ENCODE measurements at regions not wholly inside any gene's neighbourhood (a gene's known extent, or its start where the extent isn't known, plus 50 kb on each side); places are given as distances from the start of the nearest gene placed in this dataset.

GRCh38 chr6:15108383-15108715, 137.5 kb upstream of the JARID2 start:
- FAIRE-seq (no peak), DNase-seq (ENCODE audit: low read depth, low spot score) (no peak), ATAC-seq (no peak)
- in situ Hi-C loops (cut with MboI) (no loop called here), intact Hi-C loops (cut with micrococcal nuclease; ENCODE audit: unreplicated experiment) (no loop called here)
- no peaks in the 10 kb centered on the region; the same call in 2 of the 3 replicates for H3K9me3 ChIP-seq (replicated peaks; ENCODE audit: control insufficient read depth, insufficient read depth, low read length)
- H3K27ac ChIP-seq (ENCODE audit: control insufficient read depth, insufficient read depth), result no peak overlapping the region
- H3K36me3 ChIP-seq (ENCODE audit: control insufficient read depth in 2 of 2, insufficient read depth in 2 of 2, low read length in 1 of 2), result no peaks in the 10 kb centered on the region
- ChIA-PET RAD21 (ENCODE audit: unreplicated experiment) (interaction anchor here (0.6 kb wide), 1 partner anchor 349 kb away, joined by 3 read pairs; no protein-coding TSS in a partner anchor), SMC1A (ENCODE audit: uncharacterized antibody, unreplicated experiment) (no interaction called here), CTCF (no interaction called here), POLR2A (no interaction called here)
- no peak overlapping the region for H3K4me3 ChIP-seq
- TF ChIP-seq ETV6 (conservative IDR thresholded peaks at IDR 0.05 in 1 of 2, IDR thresholded peaks at IDR 0.05 in 1 of 2; ENCODE audit: borderline replicate concordance in 1 of 2, low read depth in 1 of 2) (peak in 1 of 2 experiments; percentile 61; a peak in 1 of 4 replicates), RAD21 (IDR thresholded peaks at IDR 0.05; ENCODE audit: insufficient read depth, low read depth, low read length) (no peak)
- H4K20me1 ChIP-seq (ENCODE audit: control insufficient read depth, insufficient read depth), result no peaks in the 10 kb centered on the region
- H2AFZ ChIP-seq (ENCODE audit: control insufficient read depth, low read depth, low read length), result no peak overlapping the region
- H3K27me3 ChIP-seq (replicated peaks in 1 of 2; ENCODE audit: control insufficient read depth in 2 of 2, insufficient read depth in 2 of 2, low read length in 1 of 2), result no peaks in the 10 kb centered on the region
- H3K9ac ChIP-seq (ENCODE audit: control insufficient read depth, insufficient read depth, low read length), result no peak overlapping the region
- no peak overlapping the region for H3K4me2 ChIP-seq (ENCODE audit: control insufficient read depth, insufficient read depth)
- no peaks in the 10 kb centered on the region for H3K4me1 ChIP-seq (ENCODE audit: control insufficient read depth, insufficient read depth, low read length)
- WGBS (ENCODE audit: insufficient coverage, insufficient replicate concordance, low lambda C conversion rate, missing lambda C conversion rate), result 97% methylated on average over 2 of the region's 2 CpGs
- no TSS peak for BruUV-seq (replicated peaks)
- H3K79me2 ChIP-seq (ENCODE audit: control insufficient read depth, insufficient read depth, low read length), result no peaks in the 10 kb centered on the region

DNA sequence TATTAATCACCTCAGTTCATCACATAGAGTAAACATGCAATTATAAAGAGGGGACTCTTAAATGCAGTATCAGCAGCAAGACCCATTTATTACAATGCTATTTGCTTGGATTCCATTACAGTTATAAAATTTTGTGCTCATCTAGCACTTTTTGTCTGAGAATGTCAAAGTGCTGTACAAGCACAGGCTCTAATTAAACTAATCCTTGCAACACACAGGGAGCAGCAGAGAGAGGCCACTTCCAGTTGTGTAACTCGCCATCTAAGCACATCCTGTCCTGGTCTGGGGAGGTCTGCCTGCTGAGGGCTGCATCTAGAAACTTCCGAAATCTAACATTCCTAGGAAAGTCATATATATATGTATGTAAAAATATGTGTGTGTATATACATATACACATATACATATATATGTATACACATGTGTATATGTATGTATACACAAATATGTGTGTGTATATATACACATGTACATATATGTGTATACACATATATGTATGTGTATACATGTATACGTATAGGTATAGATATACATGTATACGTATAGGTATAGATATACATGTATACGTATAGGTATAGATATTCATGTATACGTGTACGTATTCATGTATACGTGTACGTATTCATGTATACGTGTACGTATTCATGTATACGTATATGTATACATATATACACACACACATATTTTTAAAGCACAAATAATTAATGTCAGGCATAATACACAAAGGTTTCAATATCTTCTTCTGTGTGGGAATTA, 136.4 kb upstream of the JARID2 start:
- WGBS (ENCODE audit: insufficient coverage, insufficient replicate concordance, low lambda C conversion rate, missing lambda C conversion rate), result 78% methylated on average over 12 of the region's 12 CpGs
- Histone ChIP-seq H3K27ac (ENCODE audit: control insufficient read depth, insufficient read depth) (no peak overlapping the region), H3K36me3 (ENCODE audit: control insufficient read depth in 2 of 2, insufficient read depth in 2 of 2, low read length in 1 of 2) (no peaks in the 10 kb centered on the region), H4K20me1 (ENCODE audit: control insufficient read depth, insufficient read depth) (no peaks in the 10 kb centered on the region), H3K79me2 (ENCODE audit: control insufficient read depth, insufficient read depth, low read length) (no peaks in the 10 kb centered on the region), H3K9me3 (replicated peaks; ENCODE audit: control insufficient read depth, insufficient read depth, low read length) (no peaks in the 10 kb centered on the region; the same call in 2 of the 3 replicates), H3K4me1 (ENCODE audit: control insufficient read depth, insufficient read depth, low read length) (no peaks in the 10 kb centered on the region), H3K4me3 (no peak overlapping the region), H3K27me3 (replicated peaks in 1 of 2; ENCODE audit: control insufficient read depth in 2 of 2, insufficient read depth in 2 of 2, low read length in 1 of 2) (no peaks in the 10 kb centered on the region), H2AFZ (ENCODE audit: control insufficient read depth, low read depth, low read length) (no peak overlapping the region), H3K9ac (ENCODE audit: control insufficient read depth, insufficient read depth, low read length) (no peak overlapping the region), H3K4me2 (ENCODE audit: control insufficient read depth, insufficient read depth) (no peak overlapping the region)
- BruUV-seq (replicated peaks), result no TSS peak
- CTCF ChIA-PET, result no interaction called here
- intact Hi-C loops (cut with micrococcal nuclease; ENCODE audit: unreplicated experiment), result no loop called here
- ATAC-seq (no peak), FAIRE-seq (no peak), DNase-seq (ENCODE audit: low read depth, low spot score) (no peak)
- POLR2A ChIA-PET, result no interaction called here
- in situ Hi-C loops (cut with MboI), result no loop called here
- RAD21 ChIA-PET (ENCODE audit: unreplicated experiment), result no interaction called here
- TF ChIP-seq, protein P1, sequence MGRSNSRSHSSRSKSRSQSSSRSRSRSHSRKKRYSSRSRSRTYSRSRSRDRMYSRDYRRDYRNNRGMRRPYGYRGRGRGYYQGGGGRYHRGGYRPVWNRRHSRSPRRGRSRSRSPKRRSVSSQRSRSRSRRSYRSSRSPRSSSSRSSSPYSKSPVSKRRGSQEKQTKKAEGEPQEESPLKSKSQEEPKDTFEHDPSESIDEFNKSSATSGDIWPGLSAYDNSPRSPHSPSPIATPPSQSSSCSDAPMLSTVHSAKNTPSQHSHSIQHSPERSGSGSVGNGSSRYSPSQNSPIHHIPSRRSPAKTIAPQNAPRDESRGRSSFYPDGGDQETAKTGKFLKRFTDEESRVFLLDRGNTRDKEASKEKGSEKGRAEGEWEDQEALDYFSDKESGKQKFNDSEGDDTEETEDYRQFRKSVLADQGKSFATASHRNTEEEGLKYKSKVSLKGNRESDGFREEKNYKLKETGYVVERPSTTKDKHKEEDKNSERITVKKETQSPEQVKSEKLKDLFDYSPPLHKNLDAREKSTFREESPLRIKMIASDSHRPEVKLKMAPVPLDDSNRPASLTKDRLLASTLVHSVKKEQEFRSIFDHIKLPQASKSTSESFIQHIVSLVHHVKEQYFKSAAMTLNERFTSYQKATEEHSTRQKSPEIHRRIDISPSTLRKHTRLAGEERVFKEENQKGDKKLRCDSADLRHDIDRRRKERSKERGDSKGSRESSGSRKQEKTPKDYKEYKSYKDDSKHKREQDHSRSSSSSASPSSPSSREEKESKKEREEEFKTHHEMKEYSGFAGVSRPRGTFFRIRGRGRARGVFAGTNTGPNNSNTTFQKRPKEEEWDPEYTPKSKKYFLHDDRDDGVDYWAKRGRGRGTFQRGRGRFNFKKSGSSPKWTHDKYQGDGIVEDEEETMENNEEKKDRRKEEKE (IDR thresholded peaks at IDR 0.05), result no peak
- TF ChIP-seq NBN (IDR thresholded peaks at IDR 0.05) (no peak), RCOR1 (conservative IDR thresholded peaks at IDR 0.05; ENCODE audit: low read depth, low read length) (no peak)
- TF ChIP-seq, protein P2, sequence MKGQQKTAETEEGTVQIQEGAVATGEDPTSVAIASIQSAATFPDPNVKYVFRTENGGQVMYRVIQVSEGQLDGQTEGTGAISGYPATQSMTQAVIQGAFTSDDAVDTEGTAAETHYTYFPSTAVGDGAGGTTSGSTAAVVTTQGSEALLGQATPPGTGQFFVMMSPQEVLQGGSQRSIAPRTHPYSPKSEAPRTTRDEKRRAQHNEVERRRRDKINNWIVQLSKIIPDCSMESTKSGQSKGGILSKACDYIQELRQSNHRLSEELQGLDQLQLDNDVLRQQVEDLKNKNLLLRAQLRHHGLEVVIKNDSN (IDR thresholded peaks at IDR 0.05; ENCODE audit: borderline replicate concordance, extremely low read length, insufficient read depth, low read depth, low read length), result no peak
- SMC1A ChIA-PET (ENCODE audit: uncharacterized antibody, unreplicated experiment), result no interaction called here

Data from GM12878 (cell line).